Adrenal gland (tissue), 5 donors: ENCODE measurements at regions not wholly inside any gene's neighbourhood (a gene's known extent, or its start where the extent isn't known, plus 50 kb on each side); places are given as distances from the start of the nearest gene placed in this dataset.

Experiments
- POLR2A ChIP-seq, 2 donors: fragments of 450-650 bp; IDR thresholded peaks; one replicate each; pipeline ENCODE4 v1.6.1; 2017; ENCODE audit warnings: antibody characterized with exemption in 2 of 2, mild to moderate bottlenecking in 2 of 2, moderate library complexity in 1 of 2
- TF ChIP-seq, protein P1 (sequence below), 6 experiments: fragments of 450-650 bp in 4 of 6; fragments of 200-600 bp in 2 of 6; sonication (generic) in 1 of 6; IDR thresholded peaks; 1 replicate in 5 of 6; 2 replicates in 1 of 6; pipeline versions ENCODE4 v1.5.1 to v1.8.0; 2016 to 2021; ENCODE audit warnings: antibody characterized with exemption in 6 of 6, mild to moderate bottlenecking in 2 of 6, moderate library complexity in 1 of 6
- donor health status: DM: no; HTN: no; CAD: no.

DNA sequence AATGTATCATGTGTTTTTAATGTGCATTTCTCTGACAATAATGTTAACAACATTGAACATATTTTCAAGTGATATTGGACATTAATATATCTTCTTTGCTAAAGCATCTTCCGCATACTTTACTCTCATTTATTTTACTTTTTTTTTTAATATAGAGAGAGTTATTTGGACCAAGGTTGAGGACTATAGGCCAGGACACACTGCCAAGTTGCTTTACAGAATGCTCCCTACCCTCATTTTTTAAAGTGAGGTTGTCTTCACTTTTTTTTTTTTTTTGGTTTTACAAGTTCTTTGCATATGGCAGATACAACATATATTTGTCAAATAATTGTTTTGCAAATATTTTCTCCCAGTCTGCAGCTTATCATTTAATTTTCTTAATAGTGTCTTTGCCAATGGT lies 201.8 kb downstream of the OSR1 start:
- TF ChIP-seq, protein P1, sequence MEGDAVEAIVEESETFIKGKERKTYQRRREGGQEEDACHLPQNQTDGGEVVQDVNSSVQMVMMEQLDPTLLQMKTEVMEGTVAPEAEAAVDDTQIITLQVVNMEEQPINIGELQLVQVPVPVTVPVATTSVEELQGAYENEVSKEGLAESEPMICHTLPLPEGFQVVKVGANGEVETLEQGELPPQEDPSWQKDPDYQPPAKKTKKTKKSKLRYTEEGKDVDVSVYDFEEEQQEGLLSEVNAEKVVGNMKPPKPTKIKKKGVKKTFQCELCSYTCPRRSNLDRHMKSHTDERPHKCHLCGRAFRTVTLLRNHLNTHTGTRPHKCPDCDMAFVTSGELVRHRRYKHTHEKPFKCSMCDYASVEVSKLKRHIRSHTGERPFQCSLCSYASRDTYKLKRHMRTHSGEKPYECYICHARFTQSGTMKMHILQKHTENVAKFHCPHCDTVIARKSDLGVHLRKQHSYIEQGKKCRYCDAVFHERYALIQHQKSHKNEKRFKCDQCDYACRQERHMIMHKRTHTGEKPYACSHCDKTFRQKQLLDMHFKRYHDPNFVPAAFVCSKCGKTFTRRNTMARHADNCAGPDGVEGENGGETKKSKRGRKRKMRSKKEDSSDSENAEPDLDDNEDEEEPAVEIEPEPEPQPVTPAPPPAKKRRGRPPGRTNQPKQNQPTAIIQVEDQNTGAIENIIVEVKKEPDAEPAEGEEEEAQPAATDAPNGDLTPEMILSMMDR (IDR thresholded peaks at IDR 0.05), result no peak
- TF ChIP-seq POLR2A (IDR thresholded peaks at IDR 0.05), result no peak
